OCI-LY3 (cell line): ENCODE measurements at regions not wholly inside any gene's neighbourhood (a gene's known extent, or its start where the extent isn't known, plus 50 kb on each side); places are given as distances from the start of the nearest gene placed in this dataset.

ENCODE experiments used
- CTCF ChIP-seq: fragments of 200-600, 300-600 bp; sonication (generic); IDR thresholded peaks from 2 replicates; pipeline ENCODE4 v1.5.1; 2014; ENCODE audit warnings: antibody characterized with exemption, low read length, low read depth
- EZH2phosphoT487 ChIP-seq: fragments of 200-600 bp; shearing (Covaris generic); IDR thresholded peaks from 2 replicates; pipeline ENCODE4 v1.6.1; 2018; ENCODE audit warnings: antibody characterized with exemption, mixed run types, low read depth

- no peak for TF ChIP-seq CTCF
- TF ChIP-seq EZH2phosphoT487 = no peak
Measured at GRCh38 chr1:82139751-82140468, 339.2 kb downstream of the ADGRL2 start.
